ENCODE measurements at regions not wholly inside any gene's neighbourhood (a gene's known extent, or its start where the extent isn't known, plus 50 kb on each side); places are given as distances from the start of the nearest gene placed in this dataset.
"Not testable (repeated sequence)": the region's sequence is repeated elsewhere in the genome, so short reads cannot be mapped to it uniquely, and the experiment has no call there.

DNA sequence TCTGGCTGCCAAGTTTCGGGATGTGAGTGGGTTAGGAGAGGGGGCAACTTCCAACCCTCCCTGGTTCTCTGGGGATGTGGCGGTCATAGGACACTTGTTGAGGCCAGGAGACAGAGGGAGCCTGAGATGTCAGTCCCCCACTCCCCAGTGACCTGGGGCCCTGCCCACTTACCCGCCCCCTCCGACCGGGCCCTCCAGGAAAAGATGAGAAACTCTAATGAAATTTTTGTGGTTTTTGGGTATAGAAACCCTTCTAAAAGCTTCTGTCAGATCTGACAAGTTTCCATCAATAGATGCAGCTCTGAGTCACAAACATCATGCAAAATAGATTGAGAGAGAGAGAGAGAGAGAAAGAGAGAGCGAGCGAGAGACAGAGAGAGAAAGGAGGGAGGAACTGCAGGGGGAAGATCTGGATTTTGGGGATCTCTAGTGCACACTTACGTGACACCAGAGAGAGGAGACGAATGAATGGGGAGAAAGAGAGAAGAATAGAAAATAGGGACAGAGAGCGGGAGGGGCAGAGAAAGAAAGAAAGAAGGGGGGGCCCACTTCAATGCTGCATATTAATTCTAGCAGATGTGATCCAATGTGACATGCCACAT, 94.0 kb downstream of the PTPRS start:
- POLR2A ChIA-PET: no interaction called here
- TF ChIP-seq, protein P1, sequence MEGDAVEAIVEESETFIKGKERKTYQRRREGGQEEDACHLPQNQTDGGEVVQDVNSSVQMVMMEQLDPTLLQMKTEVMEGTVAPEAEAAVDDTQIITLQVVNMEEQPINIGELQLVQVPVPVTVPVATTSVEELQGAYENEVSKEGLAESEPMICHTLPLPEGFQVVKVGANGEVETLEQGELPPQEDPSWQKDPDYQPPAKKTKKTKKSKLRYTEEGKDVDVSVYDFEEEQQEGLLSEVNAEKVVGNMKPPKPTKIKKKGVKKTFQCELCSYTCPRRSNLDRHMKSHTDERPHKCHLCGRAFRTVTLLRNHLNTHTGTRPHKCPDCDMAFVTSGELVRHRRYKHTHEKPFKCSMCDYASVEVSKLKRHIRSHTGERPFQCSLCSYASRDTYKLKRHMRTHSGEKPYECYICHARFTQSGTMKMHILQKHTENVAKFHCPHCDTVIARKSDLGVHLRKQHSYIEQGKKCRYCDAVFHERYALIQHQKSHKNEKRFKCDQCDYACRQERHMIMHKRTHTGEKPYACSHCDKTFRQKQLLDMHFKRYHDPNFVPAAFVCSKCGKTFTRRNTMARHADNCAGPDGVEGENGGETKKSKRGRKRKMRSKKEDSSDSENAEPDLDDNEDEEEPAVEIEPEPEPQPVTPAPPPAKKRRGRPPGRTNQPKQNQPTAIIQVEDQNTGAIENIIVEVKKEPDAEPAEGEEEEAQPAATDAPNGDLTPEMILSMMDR (IDR thresholded peaks at IDR 0.05; ENCODE audit: control extremely low read depth, extremely low read depth, low read depth, missing control alignments): no peak
- CTCF ChIA-PET: no interaction called here
- no peak for DNase-seq (ENCODE audit: extremely low spot score)

DNA sequence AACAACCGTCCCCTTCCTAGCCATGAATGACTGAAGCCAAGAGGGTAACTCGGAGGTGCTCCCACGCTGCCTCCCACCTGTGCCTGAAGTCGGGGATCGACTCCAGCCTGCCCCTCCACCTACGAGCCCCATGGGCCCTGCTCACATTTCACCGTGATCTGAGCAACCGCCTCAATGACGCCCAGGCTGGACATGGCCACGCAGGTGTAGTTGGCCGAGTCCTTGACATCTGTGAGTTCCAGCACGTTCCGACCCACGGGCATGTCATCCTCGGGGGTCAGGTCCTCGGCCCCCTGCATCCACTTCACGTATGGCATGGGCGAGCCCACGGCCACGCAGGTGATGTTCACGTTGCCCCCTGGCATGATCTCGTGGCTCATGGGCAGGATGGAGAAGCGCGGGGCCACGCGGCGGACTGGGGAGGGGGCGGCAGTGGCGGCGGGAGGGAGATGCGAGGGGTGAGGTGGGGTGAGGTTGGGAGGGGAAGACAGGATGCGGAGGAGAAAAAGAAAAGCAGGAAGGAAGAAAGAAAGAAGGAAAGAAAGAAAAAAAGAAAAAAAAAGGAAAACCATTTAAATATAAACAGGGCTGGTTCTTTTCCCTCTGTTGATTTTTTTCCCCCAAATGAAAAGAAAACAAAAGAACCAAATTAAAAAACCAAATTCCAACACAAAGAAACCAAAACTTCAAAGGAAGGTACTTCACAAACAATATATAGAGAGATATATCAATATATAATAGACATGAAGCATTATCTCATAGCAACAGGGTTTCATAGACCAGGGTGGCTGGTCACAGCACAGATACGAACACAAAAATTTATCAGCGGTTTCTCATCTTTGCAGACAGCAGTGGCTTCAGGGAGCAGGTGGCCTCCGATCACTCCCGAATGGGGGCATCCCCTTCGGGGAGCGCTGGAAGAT, 94.7 kb downstream of the PTPRS start:
- no peak for DNase-seq (ENCODE audit: extremely low spot score)
- CTCF ChIA-PET: no interaction called here
- POLR2A ChIA-PET: no interaction called here

DNA sequence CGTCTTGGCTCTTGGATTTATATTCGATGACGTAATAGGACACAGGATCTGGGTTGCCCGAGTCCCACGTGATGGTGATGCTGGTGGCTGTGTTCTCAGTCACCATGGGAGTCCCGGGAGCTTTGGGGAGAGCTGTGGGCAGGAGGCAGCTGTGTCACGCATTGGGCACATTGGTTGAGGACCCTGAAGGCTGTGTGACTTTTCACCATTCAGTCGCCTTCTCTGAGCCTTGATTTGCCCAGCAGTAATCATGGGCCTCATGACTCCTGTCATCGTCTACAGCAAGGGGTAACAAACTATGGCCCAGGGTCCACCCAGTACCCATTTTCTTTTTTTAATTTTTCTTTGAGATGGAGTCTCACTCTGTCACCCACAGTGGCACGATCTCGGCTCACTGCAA, 96.3 kb downstream of the PTPRS start:
- TF ChIP-seq, protein P1 (IDR thresholded peaks at IDR 0.05; ENCODE audit: control extremely low read depth, extremely low read depth, low read depth, missing control alignments): no peak
- no peak for DNase-seq (ENCODE audit: extremely low spot score)
- POLR2A ChIA-PET: no interaction called here
- CTCF ChIA-PET: no interaction called here

More for the DNA sequence above, 94.7 kb downstream of the PTPRS start:
- TF ChIP-seq, protein P1 (IDR thresholded peaks at IDR 0.05; ENCODE audit: control extremely low read depth, extremely low read depth, low read depth, missing control alignments): no peak

DNA sequence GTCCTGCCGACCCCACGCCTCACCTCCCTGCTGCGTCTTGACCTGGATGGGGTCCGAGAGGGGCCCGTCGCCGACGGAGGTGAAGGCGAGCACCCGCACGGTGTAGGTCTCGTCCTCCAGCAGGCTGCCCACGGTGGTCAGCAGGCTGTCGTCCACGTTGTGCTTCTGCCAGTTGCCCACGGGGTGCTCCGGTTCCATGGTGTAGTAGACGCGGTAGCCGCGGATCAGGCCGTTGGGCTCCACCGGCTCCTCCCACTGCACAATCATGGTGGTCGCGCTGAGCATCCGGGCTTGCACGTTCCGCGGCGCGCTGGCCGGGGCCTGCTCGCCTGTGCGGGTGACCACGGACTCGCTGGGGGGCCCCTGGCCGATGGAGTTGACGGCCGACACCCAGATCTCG, 96.7 kb downstream of the PTPRS start:
- POLR2A ChIA-PET: no interaction called here
- CTCF ChIA-PET: no interaction called here
- no peak for DNase-seq (ENCODE audit: extremely low spot score)
- TF ChIP-seq, protein P1 (IDR thresholded peaks at IDR 0.05; ENCODE audit: control extremely low read depth, extremely low read depth, low read depth, missing control alignments): no peak

DNA sequence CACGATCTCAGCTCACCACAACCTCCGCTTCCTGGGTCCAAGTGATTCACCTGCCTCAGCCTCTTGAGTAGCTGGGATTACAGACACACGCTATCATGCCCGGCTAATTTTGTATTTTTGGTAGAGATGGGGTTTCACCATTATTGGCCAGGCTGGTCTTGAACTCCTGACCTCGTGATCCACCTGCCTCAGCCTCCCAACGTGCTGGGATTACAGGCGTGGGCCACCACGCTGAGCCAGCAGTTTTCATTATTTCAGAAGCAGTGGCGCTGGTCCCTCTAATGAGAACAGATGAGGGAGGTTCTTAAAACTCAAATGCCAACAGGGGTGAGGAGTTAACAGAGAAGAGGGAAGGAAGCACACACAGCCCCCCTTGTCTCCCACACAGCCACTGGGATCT, 98.7 kb downstream of the PTPRS start:
- DNase-seq (ENCODE audit: extremely low spot score); POLR2A ChIA-PET: not testable (repeated sequence)
- CTCF ChIA-PET: interaction anchor here (0.6 to 1.3 kb wide), 2 partner anchors 10 to 1621 kb away, joined by 3 read pairs; no protein-coding TSS in a partner anchor

DNA sequence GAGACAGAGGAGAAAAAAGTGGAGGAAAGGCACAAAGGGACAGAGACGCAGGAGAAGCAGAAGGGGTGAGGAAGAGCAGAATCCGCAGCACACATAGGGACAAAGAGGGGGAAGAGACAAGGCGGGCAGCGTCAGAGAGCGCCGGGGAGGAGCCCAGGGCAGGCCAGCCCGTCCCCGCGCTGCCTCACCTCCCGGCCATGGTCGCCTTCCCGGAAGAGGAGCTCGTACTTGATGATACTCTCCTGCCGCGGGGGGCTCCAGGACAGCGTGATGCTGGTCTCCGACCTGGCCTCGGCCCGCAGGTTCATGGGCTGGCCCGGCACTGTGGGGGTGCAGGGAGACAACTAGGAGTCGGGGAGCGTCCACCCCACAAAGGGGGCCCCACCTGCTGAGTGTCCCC, 100.6 kb downstream of the PTPRS start:
- no peak for DNase-seq (ENCODE audit: extremely low spot score)
- POLR2A ChIA-PET: no interaction called here
- CTCF ChIA-PET: no interaction called here
- TF ChIP-seq, protein P1 (IDR thresholded peaks at IDR 0.05; ENCODE audit: control extremely low read depth, extremely low read depth, low read depth, missing control alignments): no peak

DNA sequence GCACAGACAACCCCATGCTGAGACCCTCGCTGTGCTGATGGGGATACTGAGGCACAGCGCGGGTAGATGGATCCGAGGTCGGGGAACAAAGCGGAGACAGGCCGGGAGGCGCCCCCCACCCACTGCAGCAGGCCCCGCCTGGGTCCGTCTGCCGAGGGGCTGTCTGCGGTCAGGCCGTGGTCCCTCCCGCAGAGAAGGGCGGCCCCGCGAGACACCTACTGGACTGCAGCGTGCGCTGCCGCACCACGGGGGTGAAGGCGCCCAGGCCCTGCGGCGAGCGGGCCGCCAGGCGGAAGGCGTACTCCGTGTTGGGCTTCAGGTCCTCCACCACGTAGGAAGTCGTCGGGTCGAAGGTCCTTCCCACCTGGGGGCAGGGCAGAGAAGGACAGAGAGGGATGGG, 101.9 kb downstream of the PTPRS start:
- ChIA-PET CTCF (no interaction called here), POLR2A (no interaction called here)
- TF ChIP-seq, protein P1 (IDR thresholded peaks at IDR 0.05; ENCODE audit: control extremely low read depth, extremely low read depth, low read depth, missing control alignments): no peak
- DNase-seq (ENCODE audit: extremely low spot score): no peak

Data from GM10248 (cell line).